ENCODE measurements at regions not wholly inside any gene's neighbourhood (a gene's known extent, or its start where the extent isn't known, plus 50 kb on each side); places are given as distances from the start of the nearest gene placed in this dataset.

DNA sequence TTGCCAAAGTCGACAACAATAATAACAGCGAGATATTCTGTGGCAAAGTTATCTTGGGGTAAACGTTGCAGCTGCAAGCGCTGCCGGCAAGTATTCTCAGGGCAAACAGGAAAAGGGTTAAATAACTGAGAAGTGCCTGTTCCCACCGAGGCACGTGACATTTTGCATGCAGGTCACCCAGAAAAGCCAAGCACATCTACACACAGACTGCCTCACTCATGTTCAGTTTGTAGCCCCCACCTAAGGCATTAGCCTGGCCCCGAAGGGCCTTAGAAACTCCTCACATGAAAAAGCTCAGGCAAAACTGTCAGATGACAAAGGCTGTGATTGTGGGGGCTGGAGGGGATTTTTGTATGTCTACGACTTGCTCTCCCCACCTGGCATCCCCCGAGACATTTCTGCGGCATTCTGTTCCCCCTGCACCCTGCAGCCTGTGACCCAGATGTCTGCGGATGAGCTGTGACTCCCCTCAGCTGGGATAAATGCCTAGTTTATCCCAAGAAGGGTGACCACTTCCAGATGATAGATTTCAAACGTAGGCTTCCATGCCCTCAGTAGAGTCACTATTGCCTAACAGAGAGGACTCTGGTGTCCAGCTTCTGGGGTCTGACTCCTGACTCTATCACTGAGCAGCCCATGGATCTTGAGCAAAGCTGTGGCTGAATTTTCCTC lies 215.2 kb upstream of the SIX2 start:
- TF ChIP-seq, protein P1, sequence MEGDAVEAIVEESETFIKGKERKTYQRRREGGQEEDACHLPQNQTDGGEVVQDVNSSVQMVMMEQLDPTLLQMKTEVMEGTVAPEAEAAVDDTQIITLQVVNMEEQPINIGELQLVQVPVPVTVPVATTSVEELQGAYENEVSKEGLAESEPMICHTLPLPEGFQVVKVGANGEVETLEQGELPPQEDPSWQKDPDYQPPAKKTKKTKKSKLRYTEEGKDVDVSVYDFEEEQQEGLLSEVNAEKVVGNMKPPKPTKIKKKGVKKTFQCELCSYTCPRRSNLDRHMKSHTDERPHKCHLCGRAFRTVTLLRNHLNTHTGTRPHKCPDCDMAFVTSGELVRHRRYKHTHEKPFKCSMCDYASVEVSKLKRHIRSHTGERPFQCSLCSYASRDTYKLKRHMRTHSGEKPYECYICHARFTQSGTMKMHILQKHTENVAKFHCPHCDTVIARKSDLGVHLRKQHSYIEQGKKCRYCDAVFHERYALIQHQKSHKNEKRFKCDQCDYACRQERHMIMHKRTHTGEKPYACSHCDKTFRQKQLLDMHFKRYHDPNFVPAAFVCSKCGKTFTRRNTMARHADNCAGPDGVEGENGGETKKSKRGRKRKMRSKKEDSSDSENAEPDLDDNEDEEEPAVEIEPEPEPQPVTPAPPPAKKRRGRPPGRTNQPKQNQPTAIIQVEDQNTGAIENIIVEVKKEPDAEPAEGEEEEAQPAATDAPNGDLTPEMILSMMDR (IDR thresholded peaks at IDR 0.05; ENCODE audit: poor library complexity, severe bottlenecking) = no peak
- TF ChIP-seq POLR2AphosphoS5 (IDR thresholded peaks at IDR 0.05) = no peak
- no peak for TF ChIP-seq EZH2 (IDR thresholded peaks at IDR 0.05; ENCODE audit: borderline replicate concordance, insufficient read depth, low read length, poor library complexity, severe bottlenecking)
